Fibroblast of the conjunctiva (primary cell): ENCODE measurements at regions not wholly inside any gene's neighbourhood (a gene's known extent, or its start where the extent isn't known, plus 50 kb on each side); places are given as distances from the start of the nearest gene placed in this dataset.
"Not testable (repeated sequence)": the region's sequence is repeated elsewhere in the genome, so short reads cannot be mapped to it uniquely, and the experiment has no call there.

ENCODE experiments used
- DNase-seq: peaks from one replicate; pipeline ENCODE4 v3.0.0-alpha.2; 2010; ENCODE audit warnings: low read depth

- DNase-seq, result not testable (repeated sequence)
These were observed 109.4 kb upstream of the SGIP1 start for GRCh38 chr1:66424530-66424929.

GRCh38 chr1:66426239-66426853 is 107.6 kb upstream of the SGIP1 start:
- no peak for DNase-seq

- DNase-seq, result not testable (repeated sequence)
These were observed 103.1 kb upstream of the SGIP1 start for GRCh38 chr1:66430815-66431214.

- DNase-seq, result no peak
These were observed 102.0 kb upstream of the SGIP1 start for GRCh38 chr1:66431999-66432398.

GRCh38 chr1:66433611-66434010 is 100.3 kb upstream of the SGIP1 start:
- DNase-seq, result no peak

- peak; percentile 49 for DNase-seq
These were observed 99.9 kb upstream of the SGIP1 start for GRCh38 chr1:66434096-66434495.

- no peak for DNase-seq
These were observed 98.4 kb upstream of the SGIP1 start for GRCh38 chr1:66435541-66435940.

GRCh38 chr1:66436378-66437135 is 97.4 kb upstream of the SGIP1 start:
- peak; percentile 44 for DNase-seq

- DNase-seq, result no peak
These were observed 96.9 kb upstream of the SGIP1 start for GRCh38 chr1:66437136-66437401.

- no peak for DNase-seq
These were observed 95.9 kb upstream of the SGIP1 start for GRCh38 chr1:66438062-66438461.

- DNase-seq, result no peak
These were observed 95.5 kb upstream of the SGIP1 start for GRCh38 chr1:66438501-66438900.

GRCh38 chr1:66439031-66439740 is 94.8 kb upstream of the SGIP1 start:
- no peak for DNase-seq

GRCh38 chr1:66443793-66444192 is 90.2 kb upstream of the SGIP1 start:
- DNase-seq, result no peak

- DNase-seq, result no peak
These were observed 89.3 kb upstream of the SGIP1 start for GRCh38 chr1:66444438-66445265.

- no peak for DNase-seq
These were observed 88.3 kb upstream of the SGIP1 start for GRCh38 chr1:66445492-66446181.

- peak; percentile 69 for DNase-seq
These were observed 87.5 kb upstream of the SGIP1 start for GRCh38 chr1:66446261-66447001.

GRCh38 chr1:66450043-66450514 is 83.9 kb upstream of the SGIP1 start:
- DNase-seq, result no peak

GRCh38 chr1:66450847-66451246 is 83.1 kb upstream of the SGIP1 start:
- DNase-seq, result no peak

- DNase-seq, result no peak
These were observed 81.8 kb upstream of the SGIP1 start for GRCh38 chr1:66452162-66452561.

- DNase-seq, result no peak
These were observed 81.0 kb upstream of the SGIP1 start for GRCh38 chr1:66452982-66453381.

- no peak for DNase-seq
These were observed 78.5 kb upstream of the SGIP1 start for GRCh38 chr1:66455446-66455845.
